Left renal pelvis (tissue), 4 donors: ENCODE measurements at regions not wholly inside any gene's neighbourhood (a gene's known extent, or its start where the extent isn't known, plus 50 kb on each side); places are given as distances from the start of the nearest gene placed in this dataset.

Source experiments
- DNase-seq, 4 donors: peaks; one replicate each; pipeline ENCODE4 v3.0.0-alpha.2; 2013; ENCODE audit warnings: low read depth in 4 of 4, low spot score in 3 of 4

DNA sequence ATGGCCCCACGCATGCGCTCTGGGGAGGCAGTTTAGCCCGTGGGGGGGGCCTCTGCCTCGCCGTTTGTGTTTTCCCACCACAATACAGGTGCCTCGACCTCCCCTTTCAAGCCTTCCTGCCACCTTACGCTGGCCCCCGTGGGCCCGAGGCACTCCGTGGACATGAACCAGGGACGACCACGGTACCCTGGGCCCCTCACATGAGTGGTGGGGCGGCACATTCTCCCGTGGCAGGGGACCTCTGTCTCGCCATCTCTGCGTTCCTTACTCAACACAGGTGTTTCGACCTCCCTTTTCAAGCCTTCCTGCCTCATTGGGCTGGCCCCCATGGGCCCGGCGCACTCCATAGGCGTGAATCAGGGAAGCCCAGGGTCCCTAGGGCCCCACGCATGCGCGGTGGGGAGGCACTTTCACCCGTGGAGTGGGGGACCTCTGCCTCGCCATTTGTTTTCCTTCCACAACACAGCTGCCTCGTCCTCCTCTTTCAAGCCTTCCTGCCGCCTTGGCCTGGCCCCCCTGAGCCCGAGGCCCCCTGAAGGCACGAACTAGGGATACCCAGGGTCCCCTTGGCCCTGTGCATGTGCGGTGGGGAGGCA lies 339.5 kb downstream of the ALG10 start:
- DNase-seq, result no peak

DNA sequence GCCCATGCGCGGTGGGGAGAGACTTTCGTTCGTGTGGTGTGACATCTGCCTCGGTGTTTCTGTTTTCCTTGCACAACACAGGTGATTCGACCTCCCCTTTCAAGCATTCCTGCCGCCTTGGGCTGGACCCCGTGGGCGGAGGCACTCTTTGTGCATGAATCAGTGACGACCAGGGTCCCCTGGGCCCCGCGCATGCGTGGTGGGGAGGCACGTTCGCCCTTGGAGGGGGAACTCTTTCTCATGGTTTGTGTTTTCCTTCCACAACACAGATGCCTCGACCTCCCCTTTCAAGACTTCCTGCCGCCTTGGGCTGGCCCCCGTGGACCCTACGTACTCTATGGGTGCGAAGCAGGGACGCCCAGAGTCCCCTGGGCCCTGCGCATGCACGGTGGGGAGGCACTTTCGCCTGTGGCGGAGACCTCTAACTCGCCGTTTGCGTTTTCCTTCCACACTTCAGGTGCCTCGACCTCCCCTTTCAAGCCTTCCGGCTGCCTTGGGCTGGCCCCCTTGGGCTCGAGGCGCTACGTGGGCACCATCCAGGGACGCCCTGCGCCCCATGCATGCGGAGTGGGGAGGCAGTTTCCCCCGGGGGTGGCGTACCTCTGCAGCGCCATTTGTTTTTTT lies 340.9 kb downstream of the ALG10 start:
- DNase-seq, result no peak

DNA sequence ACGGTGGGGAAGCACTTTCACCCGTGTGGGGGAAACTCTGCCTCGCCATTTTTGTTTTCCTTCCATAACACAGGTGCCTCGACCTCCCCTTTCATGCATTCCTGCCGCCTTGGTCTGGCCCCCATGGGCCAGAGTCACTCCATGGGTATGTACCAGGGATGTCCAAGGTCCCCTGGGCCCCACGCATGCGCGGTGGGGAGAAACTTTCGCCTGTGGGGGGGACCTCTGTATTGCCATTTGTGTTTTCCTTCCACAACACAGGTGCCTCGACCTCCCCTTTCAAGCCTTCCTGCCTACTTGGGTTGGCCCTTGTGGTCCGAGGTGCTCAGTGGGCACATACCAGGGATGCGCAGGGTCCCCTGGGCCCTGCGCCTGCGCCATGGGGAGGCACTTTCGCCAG lies 345.8 kb downstream of the ALG10 start:
- DNase-seq, result no peak

DNA sequence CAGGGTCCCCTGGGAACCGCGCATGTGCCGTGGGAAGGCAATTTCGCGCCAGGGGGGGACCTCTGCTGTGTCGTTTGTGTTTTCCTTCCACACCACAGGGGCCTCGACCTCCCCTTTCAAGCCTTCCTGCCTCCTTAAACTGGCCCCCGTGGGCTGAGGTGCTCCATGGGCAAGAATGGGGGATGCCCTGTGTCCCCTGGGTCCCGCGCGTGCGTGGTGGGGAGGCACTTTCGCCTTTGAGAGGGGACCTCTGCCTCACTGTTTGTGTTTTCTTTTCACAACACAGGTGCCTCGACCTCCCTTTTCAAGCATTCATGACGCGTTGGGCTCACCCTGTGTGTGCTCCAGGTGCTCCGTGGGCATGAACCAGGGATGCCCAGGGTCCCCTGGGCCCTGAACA lies 348.8 kb downstream of the ALG10 start:
- no peak for DNase-seq

DNA sequence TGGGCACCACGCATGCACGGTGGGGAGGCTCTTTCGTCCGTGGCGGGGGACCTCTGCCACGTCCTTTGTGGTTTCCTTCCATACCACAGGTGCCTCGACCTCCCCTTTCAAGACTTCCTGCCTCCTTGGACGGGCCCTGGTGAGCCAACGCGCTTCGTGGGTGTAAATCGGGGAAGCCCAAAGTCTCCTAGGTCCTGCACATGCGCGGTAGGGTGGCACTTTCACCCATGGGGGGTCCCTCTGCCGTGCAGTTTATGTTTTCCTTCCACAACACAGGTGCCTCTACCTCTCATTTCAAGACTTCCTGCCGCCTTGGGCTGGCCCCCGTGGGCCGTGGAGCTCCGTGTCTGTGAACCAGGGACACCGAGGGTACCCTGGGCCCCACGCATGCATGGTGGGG lies 349.7 kb downstream of the ALG10 start:
- no peak for DNase-seq

DNA sequence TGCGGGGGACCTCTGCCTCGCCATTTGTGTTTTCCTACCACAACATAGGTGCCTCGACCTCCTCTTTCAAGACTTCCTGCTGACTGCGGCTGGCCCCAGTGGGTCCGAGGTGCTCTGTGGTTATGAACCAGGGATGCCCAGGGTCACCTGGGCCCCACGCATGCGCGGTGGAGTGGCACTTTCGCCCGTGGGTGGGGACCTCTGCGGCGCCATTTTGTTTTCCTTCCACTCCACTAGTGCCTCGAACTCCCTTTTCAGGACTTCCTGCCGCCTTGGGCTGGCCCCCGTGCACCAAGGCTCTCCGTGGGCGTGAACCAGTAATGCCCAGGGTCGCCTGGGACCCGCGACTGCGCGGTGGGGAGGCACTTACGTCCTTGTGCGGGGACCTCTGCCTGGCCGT lies 351.6 kb downstream of the ALG10 start:
- DNase-seq, result no peak

DNA sequence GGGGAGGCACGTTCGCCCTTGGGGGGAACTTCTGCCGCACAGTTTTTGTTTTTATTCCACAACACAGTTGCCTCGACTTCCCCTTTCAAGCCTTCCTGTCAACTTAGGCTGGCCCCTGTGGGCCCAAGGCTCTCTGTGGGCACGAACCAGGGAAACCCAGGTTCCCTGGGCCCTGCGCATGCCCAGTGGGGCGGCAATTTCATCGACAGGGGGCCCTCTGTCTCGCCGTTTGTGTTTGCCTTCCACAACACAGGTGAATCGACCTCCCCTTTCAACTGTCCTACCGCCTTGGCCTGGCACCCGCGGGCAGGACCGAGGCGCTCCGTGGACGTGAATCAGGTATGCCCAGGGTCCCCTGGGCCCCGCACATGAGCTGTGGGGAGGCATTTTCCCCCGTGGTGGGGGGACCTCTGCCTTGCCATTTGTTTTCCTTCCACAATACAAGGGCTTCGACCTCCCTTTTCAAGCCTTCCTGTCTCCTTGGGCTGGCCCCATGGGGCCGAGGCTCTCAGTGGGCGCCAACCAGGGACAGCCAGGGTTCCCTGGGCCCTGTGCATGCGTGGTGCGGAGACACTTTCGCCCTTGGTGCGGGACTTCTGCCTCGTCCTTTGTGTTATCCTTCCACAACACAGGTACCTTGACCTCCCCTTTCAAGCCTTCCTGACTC lies 354.0 kb downstream of the ALG10 start:
- no peak for DNase-seq

DNA sequence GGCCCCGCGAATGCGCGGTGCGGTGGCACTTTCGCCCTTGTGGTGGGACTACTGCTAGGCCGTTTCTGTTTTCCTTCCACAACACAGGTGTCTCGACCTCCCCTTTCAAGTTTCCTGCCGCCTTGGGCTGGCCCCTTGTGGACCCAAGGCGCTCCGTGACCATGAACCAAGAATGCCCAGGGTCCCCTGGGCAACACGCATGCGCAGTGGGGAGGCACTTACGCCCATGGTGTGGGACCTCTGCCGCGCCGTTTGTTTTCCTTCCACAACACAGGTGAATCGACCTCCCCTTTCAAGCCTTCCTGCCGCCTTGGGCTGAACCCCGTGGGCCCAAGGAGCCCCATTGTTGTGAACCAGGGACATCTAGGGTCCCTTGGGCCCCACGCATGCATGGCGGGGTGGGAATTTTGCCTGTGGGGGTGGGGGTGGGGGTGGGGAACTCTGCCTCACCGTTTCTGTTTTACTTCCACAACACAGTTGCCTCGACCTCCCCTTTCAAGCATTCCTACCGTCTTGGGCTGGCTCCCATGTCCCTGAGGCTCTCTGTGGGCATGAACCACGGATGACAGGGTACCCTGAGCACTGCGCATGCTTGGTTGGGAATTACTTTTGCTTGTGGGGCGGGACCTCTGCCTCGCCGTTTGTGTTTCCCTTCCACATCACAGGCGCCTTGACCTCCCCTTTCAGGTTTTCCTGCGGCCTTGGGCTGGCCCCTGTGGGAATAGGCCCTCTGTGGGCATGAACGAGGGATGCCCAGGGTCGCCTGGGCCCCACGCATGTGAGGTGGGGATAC lies 355.1 kb downstream of the ALG10 start:
- DNase-seq, result no peak

DNA sequence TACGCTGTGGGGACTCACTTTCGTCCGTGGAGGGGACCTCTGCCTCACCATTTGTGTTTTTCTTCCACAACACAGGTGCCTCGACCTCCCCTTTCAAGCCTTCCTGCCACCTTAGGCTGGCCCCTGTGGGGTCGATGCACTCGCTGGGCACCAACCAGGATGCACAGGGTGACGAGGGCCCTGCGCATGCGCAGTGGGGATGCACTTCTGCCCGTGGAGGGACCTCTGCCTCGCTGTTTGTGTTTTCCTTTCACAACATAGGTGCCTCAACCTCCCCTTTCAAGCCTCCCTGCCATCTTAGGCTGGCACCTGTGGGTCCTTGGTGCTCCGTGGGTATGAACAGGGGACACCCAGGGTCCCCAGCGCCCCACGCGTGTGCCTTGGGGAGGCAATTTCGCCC lies 356.8 kb downstream of the ALG10 start:
- DNase-seq, result no peak

DNA sequence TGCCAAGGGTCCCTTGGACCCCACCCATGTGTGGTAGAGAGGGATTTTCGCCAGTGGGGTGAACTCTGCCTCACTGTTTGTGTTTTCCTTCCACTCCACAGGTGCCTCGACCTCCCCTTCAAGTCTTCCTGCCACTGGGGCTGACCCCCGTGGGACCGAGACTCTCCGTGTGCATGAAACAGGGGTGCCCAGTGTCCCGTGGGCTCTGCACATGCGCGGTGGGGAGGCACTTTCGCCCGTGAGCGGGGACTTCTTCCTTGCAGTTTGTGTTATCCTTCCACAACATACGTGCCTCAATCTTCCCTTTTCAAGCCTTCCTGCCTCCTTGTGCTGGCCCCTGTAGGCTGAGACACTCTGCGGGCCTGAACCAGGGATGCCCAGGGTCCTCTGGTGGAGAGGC lies 362.4 kb downstream of the ALG10 start:
- DNase-seq, result no peak

DNA sequence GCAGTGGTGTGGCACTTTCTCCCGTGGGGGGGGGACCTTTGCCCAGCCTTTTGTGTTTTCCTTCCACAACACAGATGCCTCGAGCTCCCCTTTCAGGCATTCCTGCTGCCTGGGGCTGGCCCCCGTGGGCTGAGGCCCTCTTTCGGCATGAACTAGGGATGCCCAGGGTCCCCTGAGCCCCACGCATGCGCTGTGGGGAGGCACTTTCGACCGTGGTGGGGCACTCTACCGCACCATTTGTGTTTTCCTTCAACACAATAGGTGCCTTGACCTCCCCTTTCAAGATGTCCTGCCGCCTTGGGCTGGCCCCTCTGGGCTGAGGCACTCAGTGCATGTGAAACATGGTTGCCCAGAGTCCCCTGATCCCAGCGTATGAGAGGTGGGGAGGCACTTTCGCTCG lies 363.7 kb downstream of the ALG10 start:
- DNase-seq, result no peak

DNA sequence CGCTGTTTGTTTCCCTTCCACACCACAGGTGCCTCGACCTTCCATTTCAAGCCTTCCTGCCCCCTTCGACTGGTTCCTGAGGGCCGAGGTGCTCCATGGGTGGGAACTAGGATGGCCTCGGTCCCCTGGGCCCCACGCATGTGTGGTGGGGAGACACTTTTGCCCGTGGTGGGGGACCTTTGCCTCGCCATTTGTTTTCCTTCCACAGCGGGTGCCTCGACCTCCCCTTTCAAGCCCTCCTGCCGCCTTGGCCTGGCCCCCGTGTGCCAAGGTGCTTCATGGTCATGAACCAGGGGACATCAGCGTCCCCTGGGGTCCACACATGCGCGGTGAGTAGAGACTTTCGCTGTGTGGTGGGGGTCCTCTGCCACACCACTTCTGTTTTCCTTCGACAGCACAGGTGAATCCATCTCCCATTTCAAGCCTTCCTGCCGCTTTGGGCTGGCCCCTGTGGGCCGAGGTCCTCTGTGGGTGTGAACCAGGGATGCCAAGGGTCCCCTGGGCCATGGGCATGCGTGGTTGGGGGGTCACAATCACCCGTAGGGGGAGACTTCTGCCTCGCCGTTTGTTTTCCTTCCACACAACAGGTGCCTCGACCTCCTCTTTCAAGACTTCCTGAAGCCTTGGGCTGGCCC lies 364.4 kb downstream of the ALG10 start:
- DNase-seq, result no peak

DNA sequence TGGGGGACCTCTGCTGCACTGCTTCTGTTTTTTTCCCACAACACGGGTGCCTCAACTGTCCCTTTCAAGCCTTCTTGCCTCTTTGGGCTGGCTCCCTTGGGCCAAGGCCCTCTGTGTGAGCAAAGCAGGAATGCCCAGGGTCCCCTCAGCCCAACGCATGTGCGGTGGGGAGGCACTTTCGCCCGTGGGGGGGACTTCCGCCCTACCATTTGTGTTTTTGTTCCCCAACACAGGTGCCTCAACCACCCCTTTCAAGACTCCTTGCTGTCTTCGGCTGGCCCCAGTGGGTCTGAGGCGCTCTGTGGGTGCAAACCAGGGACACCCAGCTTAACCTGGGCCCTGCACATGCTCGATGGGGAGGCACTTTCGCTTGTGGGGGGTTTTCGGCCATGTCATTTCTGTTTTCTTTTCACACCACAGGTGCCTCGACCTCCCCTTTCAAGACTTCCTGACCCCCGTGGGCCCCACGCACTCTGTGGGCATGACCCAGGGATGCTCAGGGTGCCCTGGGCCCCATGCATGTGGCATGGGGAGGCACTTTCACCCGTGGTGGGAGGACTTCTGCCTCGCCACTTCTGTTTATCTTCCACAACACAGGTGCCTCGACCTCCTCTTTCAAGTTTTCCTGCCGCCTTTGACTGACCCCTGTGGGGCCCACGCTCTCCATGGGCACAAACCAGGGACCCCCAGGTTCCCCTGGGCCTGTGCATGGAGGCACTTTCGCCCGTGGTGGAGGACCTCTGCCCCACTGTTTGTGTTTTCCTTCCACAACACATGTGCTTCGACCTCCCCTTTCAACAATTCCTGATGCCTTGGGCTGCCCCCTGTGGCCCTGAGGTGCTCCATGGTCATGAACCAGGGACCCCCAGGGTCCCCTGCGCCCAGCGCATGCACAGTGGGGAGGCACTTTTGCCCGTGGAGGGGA lies 365.7 kb downstream of the ALG10 start:
- DNase-seq, result no peak

DNA sequence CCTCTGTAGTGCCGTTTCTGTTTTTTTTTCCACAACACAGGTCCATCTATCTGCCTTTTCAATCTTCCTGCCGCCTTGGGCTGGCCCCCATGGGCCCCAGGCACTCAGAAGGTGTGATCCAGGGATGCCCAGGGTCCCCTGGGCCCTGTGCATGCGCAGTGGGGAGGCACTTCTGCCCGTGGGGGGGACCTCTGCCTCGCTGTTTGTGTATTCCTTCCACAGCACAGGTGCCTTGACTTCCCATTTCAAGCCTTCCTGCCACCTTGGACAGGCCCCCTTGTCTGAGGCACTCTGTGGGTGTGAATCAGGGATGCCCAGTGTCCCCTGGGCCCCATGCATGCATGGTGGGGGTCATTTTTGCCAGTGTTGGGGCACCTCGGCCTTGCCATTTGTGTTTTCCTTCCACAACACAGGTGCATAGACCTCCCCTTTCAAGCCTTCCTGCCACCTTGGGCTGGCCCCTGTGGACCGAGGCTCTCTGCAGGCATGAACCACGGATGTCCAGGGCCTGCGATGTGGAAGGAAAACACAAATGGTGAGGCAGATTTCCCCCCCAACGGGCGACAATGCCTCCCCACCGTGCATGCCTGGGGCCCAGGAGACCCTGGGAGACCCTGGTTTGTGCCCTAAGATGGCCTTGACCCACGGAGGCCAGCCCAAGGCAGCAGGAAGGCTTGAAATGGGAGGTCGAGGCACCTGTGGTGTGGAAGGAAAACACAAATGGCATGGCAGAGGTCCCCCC lies 366.5 kb downstream of the ALG10 start:
- DNase-seq, result no peak

DNA sequence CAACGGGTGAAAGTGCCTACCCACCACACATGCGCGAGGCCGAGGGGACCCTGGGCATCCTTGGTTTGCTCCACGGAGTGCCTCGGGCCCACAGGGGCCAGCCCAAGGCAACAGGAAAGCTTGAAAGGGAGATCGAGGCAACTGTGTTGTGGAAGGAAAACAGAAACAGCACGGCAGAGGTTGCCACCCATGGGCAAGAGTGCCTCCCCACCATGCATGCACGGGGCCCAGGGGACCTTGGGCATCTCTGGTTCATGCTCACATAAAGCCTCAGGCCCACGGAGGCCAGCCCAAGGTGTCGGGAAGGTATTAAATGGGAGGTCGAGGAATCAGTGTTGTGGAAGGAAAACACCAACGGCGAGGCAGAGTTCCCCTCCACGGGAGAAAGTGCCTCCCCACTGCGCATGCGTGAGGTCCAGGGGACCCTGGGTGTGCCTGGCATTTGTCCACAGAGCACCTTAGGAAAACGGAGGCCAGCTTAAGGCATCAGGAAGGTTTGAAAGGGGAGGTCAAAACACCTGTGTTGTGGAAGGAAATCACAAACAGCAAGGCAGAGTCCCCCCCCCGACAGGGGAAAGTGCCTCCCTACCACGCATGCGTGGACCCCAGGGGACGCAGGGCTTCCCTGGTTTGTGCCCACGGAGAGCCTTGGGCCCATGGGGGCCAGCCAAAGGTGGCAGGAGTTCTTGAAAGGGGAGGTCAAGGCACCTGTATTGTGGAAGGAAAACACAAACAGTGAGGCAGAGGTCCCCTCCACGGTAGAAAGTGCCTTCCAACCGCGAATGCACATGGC lies 367.3 kb downstream of the ALG10 start:
- DNase-seq, result no peak

DNA sequence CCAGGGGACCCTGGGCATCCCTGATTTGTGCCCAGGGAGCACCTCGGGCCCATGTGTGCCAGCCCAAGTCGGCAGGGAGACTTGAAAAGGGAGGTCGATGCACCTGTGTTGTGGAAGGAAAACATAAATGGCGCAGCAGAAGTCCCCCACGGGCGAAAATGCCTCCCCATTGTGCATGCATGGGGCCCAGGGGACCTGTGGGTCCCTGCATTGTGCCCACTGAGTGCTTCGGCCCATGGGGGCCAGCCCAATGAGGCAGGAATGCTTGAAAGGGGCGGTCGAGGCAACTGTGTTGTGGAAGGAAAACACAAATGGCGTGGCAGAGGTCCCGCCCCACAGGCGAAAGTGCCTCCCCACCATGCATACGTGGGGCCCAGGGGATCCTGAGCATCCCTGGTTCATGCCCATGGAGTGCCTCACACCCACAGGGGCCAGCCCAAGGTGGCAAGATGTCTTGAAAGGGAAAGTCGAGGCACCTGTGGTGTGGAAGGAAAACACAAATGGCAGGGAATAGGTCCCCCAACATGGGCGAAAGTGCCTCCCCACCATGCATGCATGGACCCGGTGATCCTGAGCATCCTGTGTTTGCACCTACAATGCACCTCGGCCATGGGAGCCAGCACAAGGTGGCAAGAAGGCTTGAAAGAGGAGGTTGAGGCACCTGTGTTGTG lies 368.0 kb downstream of the ALG10 start:
- no peak for DNase-seq

DNA sequence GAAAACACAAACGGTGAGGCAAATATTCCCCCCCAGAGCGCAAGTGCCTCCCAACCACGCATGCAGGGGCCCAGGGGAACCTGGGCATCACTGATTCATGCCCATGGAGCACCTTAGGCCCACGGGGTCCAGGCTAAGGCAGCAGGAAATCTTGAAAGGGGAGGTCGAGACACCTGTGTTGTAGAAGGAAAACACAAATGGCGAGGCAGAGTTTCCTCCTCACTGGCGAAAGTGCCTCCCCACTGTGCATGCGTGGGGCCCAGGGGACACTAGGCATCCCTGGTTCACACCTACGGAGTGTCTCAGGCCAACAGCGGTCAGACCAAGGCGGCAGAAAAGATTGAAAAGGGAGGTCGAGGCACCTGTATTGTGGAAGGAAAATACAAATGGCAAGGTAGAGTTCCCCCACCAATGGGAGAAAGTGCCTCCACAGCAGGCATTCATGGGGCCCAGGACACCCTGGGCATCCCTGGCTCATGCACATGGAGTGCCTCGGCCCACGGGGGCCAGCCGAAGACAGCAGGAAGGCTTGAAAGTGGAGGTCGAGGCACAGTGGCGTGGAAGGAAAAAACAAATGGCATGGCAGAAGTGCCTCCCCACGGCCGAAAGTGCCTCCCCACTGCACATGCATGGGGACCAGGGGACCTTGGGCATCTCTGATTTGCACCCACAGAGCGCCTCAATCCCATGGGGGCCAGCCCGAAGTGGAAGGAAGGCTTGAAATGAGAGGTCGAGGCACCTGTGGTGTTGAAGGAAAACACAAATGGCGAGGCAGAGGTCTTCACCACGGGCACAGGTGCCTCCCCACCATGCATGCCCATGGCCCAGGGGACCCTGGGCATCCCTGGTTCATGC lies 368.8 kb downstream of the ALG10 start:
- DNase-seq, result no peak
